K562 (cell line): ENCODE measurements at regions not wholly inside any gene's neighbourhood (a gene's known extent, or its start where the extent isn't known, plus 50 kb on each side); places are given as distances from the start of the nearest gene placed in this dataset.

Experiments used
- ATF7 ChIP-seq: fragments of 450-650 bp; IDR thresholded peaks from 2 replicates; pipeline ENCODE4 v1.7.1; 2014; ENCODE audit warnings: mild to moderate bottlenecking, moderate library complexity
- ERF ChIP-seq: fragments of 450-650 bp; formaldehyde crosslinking; IDR thresholded peaks from 2 replicates; pipeline ENCODE4 v1.4.0; 2020; ENCODE audit warnings: mild to moderate bottlenecking, mixed read lengths
- HNRNPL ChIP-seq: fragments of 200-400 bp; formaldehyde crosslinking; IDR thresholded peaks from 2 replicates; pipeline ENCODE4 v1.6.1; 2017; ENCODE audit warnings: low read depth, mild to moderate bottlenecking, low read length
- JUND ChIP-seq, 2 experiments: IDR thresholded peaks; 2 replicates in 1 of 2; 3 replicates in 1 of 2; pipeline ENCODE4 v1.6.1; 2011; ENCODE audit warnings: borderline replicate concordance in 2 of 2, low read depth in 2 of 2, low read length in 2 of 2, improper control_type of control experiment in 1 of 2, missing biosample characterization in 1 of 2, missing genetic modification characterization in 1 of 2, missing genetic modification reagents in 1 of 2
- MAZ ChIP-seq, 2 experiments: fragments of 450-650 bp in 1 of 2; sonication (generic) in 1 of 2; formaldehyde crosslinking; IDR thresholded peaks in 1 of 2; conservative IDR thresholded peaks in 1 of 2; 2 replicates each; pipeline versions ENCODE4 v1.4.0 to v1.5.0; 2020; ENCODE audit warnings: mild to moderate bottlenecking in 1 of 2, missing genetic modification reagents in 1 of 2
- MEF2D ChIP-seq: conservative IDR thresholded peaks from 2 replicates; pipeline ENCODE4 v1.6.1; 2016; ENCODE audit warnings: low read depth, missing genetic modification characterization, missing compliant biosample characterization
- NRF1 ChIP-seq, 2 experiments: fragments of 450-650 bp; IDR thresholded peaks in 1 of 2; conservative IDR thresholded peaks in 1 of 2; 2 replicates each; pipeline ENCODE4 v1.6.1; 2014; ENCODE audit warnings: mild to moderate bottlenecking in 2 of 2
- POLR2AphosphoS5 ChIP-seq: IDR thresholded peaks from 2 replicates; pipeline ENCODE4 v1.6.1; 2011; ENCODE audit warnings: mild to moderate bottlenecking, low read depth, low read length, moderate library complexity; ENCODE audit not compliant: control insufficient read depth, insufficient read depth
- SP2 ChIP-seq: IDR thresholded peaks from 2 replicates; pipeline ENCODE4 v1.6.1; 2011; ENCODE audit warnings: mild to moderate bottlenecking, low read depth, low read length, moderate library complexity; ENCODE audit not compliant: poor library complexity, severe bottlenecking; ENCODE audit errors: extremely low read depth
- TBL1XR1 ChIP-seq, 2 experiments: IDR thresholded peaks; 2 replicates each; pipeline ENCODE4 v1.6.1; 2012; ENCODE audit warnings: improper control_type of control experiment in 2 of 2, low read length in 2 of 2, mild to moderate bottlenecking in 1 of 2
- ZNF830 ChIP-seq: fragments of 250-450 bp; sonication (Bioruptor Pico); IDR thresholded peaks from 2 replicates; pipeline ENCODE4 v1.5.0; 2021; ENCODE audit warnings: mild to moderate bottlenecking
- TF ChIP-seq, protein P1 (sequence below), 3 experiments: IDR thresholded peaks in 2 of 3; conservative IDR thresholded peaks in 1 of 3; 2 replicates each; pipeline ENCODE4 v1.5.1; 2011 to 2012; ENCODE audit warnings: low read length in 3 of 3, mild to moderate bottlenecking in 3 of 3, control low read depth in 2 of 3, improper control_type of control experiment in 1 of 3, inconsistent platforms in 1 of 3, low read depth in 1 of 3, mixed read lengths in 1 of 3, moderate library complexity in 1 of 3; ENCODE audit not compliant: insufficient read depth in 2 of 3
- TF ChIP-seq, protein P2 (sequence below): fragments of 250-450 bp; sonication (Bioruptor Pico); IDR thresholded peaks from 2 replicates; pipeline ENCODE4 v1.5.0; 2021; ENCODE audit warnings: mild to moderate bottlenecking, borderline replicate concordance
- TF ChIP-seq, protein P3 (sequence below), 2 experiments: fragments of 450-650 bp; formaldehyde crosslinking in 1 of 2; IDR thresholded peaks; 2 replicates each; pipeline versions ENCODE4 v1.4.0 to v1.6.1; 2014 to 2020; ENCODE audit warnings: mild to moderate bottlenecking in 2 of 2, borderline replicate concordance in 1 of 2, low read depth in 1 of 2

DNA sequence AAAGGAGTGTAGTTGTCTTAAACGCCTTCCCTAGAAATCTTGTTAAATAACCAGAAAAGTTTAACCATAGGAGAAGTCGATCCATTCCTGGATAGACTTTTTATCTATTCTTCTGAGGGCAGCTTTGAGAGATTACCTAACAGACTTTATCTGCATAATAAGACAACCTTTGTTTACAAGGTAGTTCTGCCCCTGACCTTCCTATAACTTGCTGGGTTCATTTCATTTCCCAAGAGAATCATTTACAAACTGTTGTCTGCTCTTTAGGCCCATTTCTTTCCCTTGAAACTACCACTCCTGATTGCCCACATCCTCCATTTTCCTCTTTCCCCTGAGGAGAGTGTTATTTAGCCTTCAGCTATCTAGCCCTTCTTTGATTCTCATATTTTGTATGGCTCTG lies 65.9 kb upstream of the VPS13A start:
- TF ChIP-seq, protein P1, sequence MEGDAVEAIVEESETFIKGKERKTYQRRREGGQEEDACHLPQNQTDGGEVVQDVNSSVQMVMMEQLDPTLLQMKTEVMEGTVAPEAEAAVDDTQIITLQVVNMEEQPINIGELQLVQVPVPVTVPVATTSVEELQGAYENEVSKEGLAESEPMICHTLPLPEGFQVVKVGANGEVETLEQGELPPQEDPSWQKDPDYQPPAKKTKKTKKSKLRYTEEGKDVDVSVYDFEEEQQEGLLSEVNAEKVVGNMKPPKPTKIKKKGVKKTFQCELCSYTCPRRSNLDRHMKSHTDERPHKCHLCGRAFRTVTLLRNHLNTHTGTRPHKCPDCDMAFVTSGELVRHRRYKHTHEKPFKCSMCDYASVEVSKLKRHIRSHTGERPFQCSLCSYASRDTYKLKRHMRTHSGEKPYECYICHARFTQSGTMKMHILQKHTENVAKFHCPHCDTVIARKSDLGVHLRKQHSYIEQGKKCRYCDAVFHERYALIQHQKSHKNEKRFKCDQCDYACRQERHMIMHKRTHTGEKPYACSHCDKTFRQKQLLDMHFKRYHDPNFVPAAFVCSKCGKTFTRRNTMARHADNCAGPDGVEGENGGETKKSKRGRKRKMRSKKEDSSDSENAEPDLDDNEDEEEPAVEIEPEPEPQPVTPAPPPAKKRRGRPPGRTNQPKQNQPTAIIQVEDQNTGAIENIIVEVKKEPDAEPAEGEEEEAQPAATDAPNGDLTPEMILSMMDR (IDR thresholded peaks at IDR 0.05 in 2 of 3, conservative IDR thresholded peaks at IDR 0.05 in 1 of 3; ENCODE audit: insufficient read depth in 2 of 3, low read depth in 1 of 3, low read length in 3 of 3), result no peak
- no peak for TF ChIP-seq MAZ (CRISPR knock-in tag; conservative IDR thresholded peaks at IDR 0.05 in 1 of 2, IDR thresholded peaks at IDR 0.05 in 1 of 2)
- TF ChIP-seq, protein P2, sequence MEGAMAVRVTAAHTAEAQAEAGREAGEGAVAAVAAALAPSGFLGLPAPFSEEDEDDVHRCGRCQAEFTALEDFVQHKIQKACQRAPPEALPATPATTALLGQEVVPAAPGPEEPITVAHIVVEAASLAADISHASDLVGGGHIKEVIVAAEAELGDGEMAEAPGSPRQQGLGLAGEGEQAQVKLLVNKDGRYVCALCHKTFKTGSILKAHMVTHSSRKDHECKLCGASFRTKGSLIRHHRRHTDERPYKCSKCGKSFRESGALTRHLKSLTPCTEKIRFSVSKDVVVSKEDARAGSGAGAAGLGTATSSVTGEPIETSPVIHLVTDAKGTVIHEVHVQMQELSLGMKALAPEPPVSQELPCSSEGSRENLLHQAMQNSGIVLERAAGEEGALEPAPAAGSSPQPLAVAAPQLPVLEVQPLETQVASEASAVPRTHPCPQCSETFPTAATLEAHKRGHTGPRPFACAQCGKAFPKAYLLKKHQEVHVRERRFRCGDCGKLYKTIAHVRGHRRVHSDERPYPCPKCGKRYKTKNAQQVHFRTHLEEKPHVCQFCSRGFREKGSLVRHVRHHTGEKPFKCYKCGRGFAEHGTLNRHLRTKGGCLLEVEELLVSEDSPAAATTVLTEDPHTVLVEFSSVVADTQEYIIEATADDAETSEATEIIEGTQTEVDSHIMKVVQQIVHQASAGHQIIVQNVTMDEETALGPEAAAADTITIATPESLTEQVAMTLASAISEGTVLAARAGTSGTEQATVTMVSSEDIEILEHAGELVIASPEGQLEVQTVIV (CRISPR knock-in tag), result no peak
- TF ChIP-seq ZNF830 (CRISPR knock-in tag), result no peak
- no peak for TF ChIP-seq JUND (IDR thresholded peaks at IDR 0.05; ENCODE audit: borderline replicate concordance, low read depth, low read length)
- no peak for TF ChIP-seq JUND (tag; IDR thresholded peaks at IDR 0.05; ENCODE audit: borderline replicate concordance, low read depth, low read length)
- TF ChIP-seq, protein P3, sequence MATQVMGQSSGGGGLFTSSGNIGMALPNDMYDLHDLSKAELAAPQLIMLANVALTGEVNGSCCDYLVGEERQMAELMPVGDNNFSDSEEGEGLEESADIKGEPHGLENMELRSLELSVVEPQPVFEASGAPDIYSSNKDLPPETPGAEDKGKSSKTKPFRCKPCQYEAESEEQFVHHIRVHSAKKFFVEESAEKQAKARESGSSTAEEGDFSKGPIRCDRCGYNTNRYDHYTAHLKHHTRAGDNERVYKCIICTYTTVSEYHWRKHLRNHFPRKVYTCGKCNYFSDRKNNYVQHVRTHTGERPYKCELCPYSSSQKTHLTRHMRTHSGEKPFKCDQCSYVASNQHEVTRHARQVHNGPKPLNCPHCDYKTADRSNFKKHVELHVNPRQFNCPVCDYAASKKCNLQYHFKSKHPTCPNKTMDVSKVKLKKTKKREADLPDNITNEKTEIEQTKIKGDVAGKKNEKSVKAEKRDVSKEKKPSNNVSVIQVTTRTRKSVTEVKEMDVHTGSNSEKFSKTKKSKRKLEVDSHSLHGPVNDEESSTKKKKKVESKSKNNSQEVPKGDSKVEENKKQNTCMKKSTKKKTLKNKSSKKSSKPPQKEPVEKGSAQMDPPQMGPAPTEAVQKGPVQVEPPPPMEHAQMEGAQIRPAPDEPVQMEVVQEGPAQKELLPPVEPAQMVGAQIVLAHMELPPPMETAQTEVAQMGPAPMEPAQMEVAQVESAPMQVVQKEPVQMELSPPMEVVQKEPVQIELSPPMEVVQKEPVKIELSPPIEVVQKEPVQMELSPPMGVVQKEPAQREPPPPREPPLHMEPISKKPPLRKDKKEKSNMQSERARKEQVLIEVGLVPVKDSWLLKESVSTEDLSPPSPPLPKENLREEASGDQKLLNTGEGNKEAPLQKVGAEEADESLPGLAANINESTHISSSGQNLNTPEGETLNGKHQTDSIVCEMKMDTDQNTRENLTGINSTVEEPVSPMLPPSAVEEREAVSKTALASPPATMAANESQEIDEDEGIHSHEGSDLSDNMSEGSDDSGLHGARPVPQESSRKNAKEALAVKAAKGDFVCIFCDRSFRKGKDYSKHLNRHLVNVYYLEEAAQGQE (IDR thresholded peaks at IDR 0.05; ENCODE audit: borderline replicate concordance), result no peak
- TF ChIP-seq, protein P3 (CRISPR knock-in tag; IDR thresholded peaks at IDR 0.05; ENCODE audit: low read depth), result no peak
- TF ChIP-seq ATF7, result no peak
- no peak for TF ChIP-seq SP2
- TF ChIP-seq POLR2AphosphoS5, result no peak
- TF ChIP-seq MEF2D (tag), result no peak
- no peak for TF ChIP-seq NRF1 (conservative IDR thresholded peaks at IDR 0.05 in 1 of 2, IDR thresholded peaks at IDR 0.05 in 1 of 2)
- no peak for TF ChIP-seq HNRNPL
- TF ChIP-seq TBL1XR1 (IDR thresholded peaks at IDR 0.05; ENCODE audit: low read length in 2 of 2), result no peak
- TF ChIP-seq ERF, result no peak
